H1 (cell line): ENCODE measurements at regions not wholly inside any gene's neighbourhood (a gene's known extent, or its start where the extent isn't known, plus 50 kb on each side); places are given as distances from the start of the nearest gene placed in this dataset.

Experiments used
- CTCF ChIA-PET: fragments of 300-600 bp; sonication (Branson Sonifier 250); formaldehyde crosslinking; loops from one replicate; lab custom pipeline; 2021; ENCODE audit not compliant: partially characterized antibody; lab: Charles Lee
- POLR2A ChIA-PET: fragments of 300-600 bp; sonication (Branson Sonifier 250); formaldehyde crosslinking; loops from one replicate; lab custom pipeline; 2021; ENCODE audit warnings: inconsistent platforms; ENCODE audit not compliant: partially characterized antibody; lab: Charles Lee
- DNase-seq, 2 experiments: peaks; one replicate each; pipeline versions ENCODE4 v3.0.0 to v3.0.0-alpha.2; 2010 to 2022; ENCODE audit warnings: low spot score in 2 of 2, low read depth in 1 of 2, mixed read lengths in 1 of 2
- FAIRE-seq: peaks from 2 replicates; lab custom pipeline; 2011; peaks lifted over from hg19 to GRCh38; lab: Jason Lieb, UNC
- H2AFZ ChIP-seq: 2 replicates; pipeline ENCODE4 v1.8.1; 2012; ENCODE audit warnings: low read length, inconsistent platforms
- H2AK5ac ChIP-seq: 2 replicates; pipeline ENCODE4 v1.6.1; 2013; ENCODE audit warnings: low read depth, low read length
- H2BK120ac ChIP-seq: replicated peaks from 2 replicates; pipeline ENCODE3; 2013; ENCODE audit warnings: low read depth, low read length, inconsistent platforms
- H2BK12ac ChIP-seq: 2 replicates; pipeline ENCODE4 v1.6.1; 2013; ENCODE audit warnings: low read depth, low read length
- H2BK15ac ChIP-seq: 2 replicates; pipeline ENCODE4 v1.6.1; 2013; ENCODE audit warnings: low read length
- H2BK20ac ChIP-seq: 2 replicates; pipeline ENCODE4 v1.6.1; 2013; ENCODE audit warnings: low read length
- H2BK5ac ChIP-seq: 2 replicates; pipeline ENCODE4 v1.6.1; 2013; ENCODE audit warnings: low read depth, low read length
- H3K14ac ChIP-seq: 2 replicates; pipeline ENCODE4 v1.6.1; 2013; ENCODE audit warnings: inconsistent platforms; ENCODE audit not compliant: insufficient read length
- H3K18ac ChIP-seq: 2 replicates; pipeline ENCODE4 v1.6.1; 2013; ENCODE audit warnings: low read length; ENCODE audit errors: extremely low read depth
- H3K23ac ChIP-seq: 2 replicates; pipeline ENCODE4 v1.6.1; 2013; ENCODE audit warnings: inconsistent platforms; ENCODE audit not compliant: insufficient read length
- H3K23me2 ChIP-seq: 2 replicates; pipeline ENCODE4 v1.6.1; 2013; ENCODE audit warnings: low read depth, low read length
- H3K27ac ChIP-seq: 2 replicates; pipeline ENCODE4 v1.6.1; 2011; ENCODE audit warnings: low read depth, low read length, inconsistent platforms
- H3K27me3 ChIP-seq, 4 experiments: replicated peaks in 1 of 4; 1 replicate in 1 of 4; 2 replicates in 3 of 4; pipeline versions ENCODE4 v1.6.1 to v1.8.1; 2011 to 2013; ENCODE audit warnings: low read length in 3 of 4, mild to moderate bottlenecking in 3 of 4, inconsistent platforms in 2 of 4, mixed read lengths in 2 of 4, moderate library complexity in 1 of 4; ENCODE audit not compliant: control insufficient read depth in 3 of 4, insufficient read depth in 3 of 4; ENCODE audit errors: extremely low read depth in 1 of 4
- H3K36me3 ChIP-seq, 4 experiments: 2 replicates each; pipeline versions ENCODE4 v1.6.1 to v1.8.1; 2011 to 2013; ENCODE audit warnings: mild to moderate bottlenecking in 4 of 4, low read length in 3 of 4, moderate library complexity in 2 of 4, control low read depth in 1 of 4, inconsistent platforms in 1 of 4; ENCODE audit not compliant: insufficient read depth in 4 of 4, control insufficient read depth in 2 of 4
- H3K4ac ChIP-seq: replicated peaks from 2 replicates; pipeline ENCODE3; 2013; ENCODE audit warnings: low read length, low read depth, mixed read lengths, inconsistent platforms; ENCODE audit not compliant: insufficient read length
- H3K4me1 ChIP-seq, 4 experiments: replicated peaks in 1 of 4; 1 replicate in 1 of 4; 2 replicates in 3 of 4; pipeline versions ENCODE4 v1.6.1 to v1.8.1; 2011 to 2013; ENCODE audit warnings: low read length in 3 of 4, inconsistent platforms in 2 of 4, mixed read lengths in 1 of 4; ENCODE audit not compliant: insufficient read depth in 4 of 4, control insufficient read depth in 3 of 4
- H3K4me2 ChIP-seq, 2 experiments: 2 replicates each; pipeline versions ENCODE4 v1.6.1 to v1.8.1; 2011 to 2013; ENCODE audit warnings: low read depth in 2 of 2, low read length in 2 of 2, control low read depth in 1 of 2, inconsistent platforms in 1 of 2, mild to moderate bottlenecking in 1 of 2; ENCODE audit not compliant: insufficient read depth in 1 of 2
- H3K4me3 ChIP-seq, 4 experiments: fragments of 200-600, 300-600 bp in 1 of 4; sonication (generic), shearing (Covaris generic), sonication (Bioruptor Twin) in 1 of 4; 2 replicates each; pipeline versions ENCODE4 v1.5.1 to v1.8.1; 2011 to 2016; ENCODE audit warnings: low read length in 4 of 4, low read depth in 3 of 4, control low read depth in 2 of 4, inconsistent platforms in 2 of 4, mild to moderate bottlenecking in 2 of 4, mixed read lengths in 1 of 4, moderate library complexity in 1 of 4; ENCODE audit not compliant: insufficient read depth in 2 of 4; ENCODE audit errors: extremely low read depth in 1 of 4
- H3K56ac ChIP-seq: replicated peaks from 2 replicates; pipeline ENCODE3; 2013; ENCODE audit warnings: low read depth, mild to moderate bottlenecking, mixed read lengths, low read length, inconsistent platforms; ENCODE audit not compliant: insufficient read length
- H3K79me1 ChIP-seq: 2 replicates; pipeline ENCODE4 v1.6.1; 2013; ENCODE audit warnings: low read depth, low read length, control low read depth
- H3K79me2 ChIP-seq, 2 experiments: 2 replicates each; pipeline versions ENCODE4 v1.6.1 to v1.8.1; 2012 to 2013; ENCODE audit warnings: low read length in 2 of 2, mild to moderate bottlenecking in 2 of 2, inconsistent platforms in 1 of 2; ENCODE audit not compliant: insufficient read depth in 2 of 2, control insufficient read depth in 1 of 2
- H3K9ac ChIP-seq, 4 experiments: replicated peaks in 1 of 4; 1 replicate in 1 of 4; 2 replicates in 3 of 4; pipeline versions ENCODE4 v1.6.1 to v1.8.1; 2011 to 2013; ENCODE audit warnings: low read depth in 3 of 4, low read length in 3 of 4, control low read depth in 2 of 4, mild to moderate bottlenecking in 2 of 4, moderate library complexity in 2 of 4, inconsistent platforms in 1 of 4; ENCODE audit errors: extremely low read depth in 1 of 4
- H3K9me3 ChIP-seq, 2 experiments: 2 replicates each; pipeline versions ENCODE4 v1.6.1 to v1.8.1; 2012 to 2013; ENCODE audit warnings: mild to moderate bottlenecking in 2 of 2, moderate library complexity in 2 of 2, control low read depth in 1 of 2, inconsistent platforms in 1 of 2, low read depth in 1 of 2, low read length in 1 of 2, mixed read lengths in 1 of 2; ENCODE audit not compliant: insufficient read depth in 2 of 2
- H4K20me1 ChIP-seq, 2 experiments: replicated peaks in 1 of 2; 2 replicates each; pipeline versions ENCODE3 to v1.8.1; 2011 to 2013; ENCODE audit warnings: inconsistent platforms in 2 of 2, low read length in 2 of 2, mild to moderate bottlenecking in 1 of 2; ENCODE audit not compliant: insufficient read depth in 2 of 2, control insufficient read depth in 1 of 2
- H4K5ac ChIP-seq: 2 replicates; pipeline ENCODE4 v1.6.1; 2013; ENCODE audit warnings: low read length, low read depth, mixed read lengths, inconsistent platforms; ENCODE audit not compliant: insufficient read length
- H4K8ac ChIP-seq: 2 replicates; pipeline ENCODE4 v1.8.0; 2013; ENCODE audit warnings: mild to moderate bottlenecking, moderate library complexity, low read length, inconsistent platforms; ENCODE audit not compliant: insufficient read depth; ENCODE audit errors: extremely low read depth
- H4K91ac ChIP-seq: replicated peaks from 2 replicates; pipeline ENCODE3; 2013; ENCODE audit warnings: low read length, mixed read lengths, inconsistent platforms; ENCODE audit not compliant: insufficient read length
- EP300 ChIP-seq, 2 experiments: IDR thresholded peaks; 1 replicate in 1 of 2; 2 replicates in 1 of 2; pipeline ENCODE4 v1.6.1; 2011 to 2012; ENCODE audit warnings: low read depth in 2 of 2, low read length in 2 of 2, mild to moderate bottlenecking in 2 of 2, borderline replicate concordance in 1 of 2, inconsistent platforms in 1 of 2, moderate library complexity in 1 of 2
- SP4 ChIP-seq: IDR thresholded peaks from 2 replicates; pipeline ENCODE4 v1.6.1; 2012; ENCODE audit warnings: low read length, inconsistent platforms
- WGBS, 2 experiments: shearing (Covaris generic) in 1 of 2; methylation state at CpG; one replicate each; pipeline versions ENCODE4 v1.1.6 to v1.1.7; 2013 to 2015; ENCODE audit warnings: low lambda C conversion rate in 2 of 2, mixed read lengths in 2 of 2, inconsistent platforms in 1 of 2, low coverage in 1 of 2, missing lambda C conversion rate in 1 of 2; ENCODE audit not compliant: insufficient replicate concordance in 2 of 2, insufficient coverage in 1 of 2, insufficient read length in 1 of 2; ENCODE audit errors: extremely low coverage in 1 of 2, missing lambda C conversion rate in 1 of 2; 5-methylcytosine and 5-hydroxymethylcytosine counted together

- no peak overlapping the region for H2BK20ac ChIP-seq
- DNase-seq, result no peak
- H3K14ac ChIP-seq, result no peak overlapping the region
- H2BK5ac ChIP-seq, result no peak overlapping the region
- H3K23ac ChIP-seq, result no peak overlapping the region
- H3K18ac ChIP-seq, result no peak overlapping the region
- no peak overlapping the region for H3K4me3 ChIP-seq
- no peak overlapping the region for H3K4ac ChIP-seq
- no peak for FAIRE-seq
- no peak overlapping the region for H2BK15ac ChIP-seq
- H4K91ac ChIP-seq, result no peak overlapping the region
- POLR2A ChIA-PET, result no interaction called here
- no peak overlapping the region for H3K56ac ChIP-seq
- no peak overlapping the region for H2BK120ac ChIP-seq
- no peak overlapping the region for H3K27ac ChIP-seq
- peaks cover 0 to 3% of the 10 kb centered on the region in 2 experiments; a peak in 2 of 4 replicates for H3K9me3 ChIP-seq
- H4K5ac ChIP-seq, result no peak overlapping the region
- CTCF ChIA-PET, result no interaction called here
- no peaks in the 10 kb centered on the region for H4K20me1 ChIP-seq
- H3K79me2 ChIP-seq, result no peaks in the 10 kb centered on the region
- no peak overlapping the region for H2AK5ac ChIP-seq
- no peak overlapping the region for H2AFZ ChIP-seq
- H4K8ac ChIP-seq, result no peak overlapping the region
- H3K23me2 ChIP-seq, result no peaks in the 10 kb centered on the region
- no peak for TF ChIP-seq EP300 (IDR thresholded peaks at IDR 0.05; ENCODE audit: borderline replicate concordance in 1 of 2, low read depth in 2 of 2, low read length in 2 of 2)
- no peak for TF ChIP-seq SP4
- no peaks in the 10 kb centered on the region for H3K79me1 ChIP-seq
- no peak overlapping the region for H3K4me2 ChIP-seq
- H3K9ac ChIP-seq, result no peak overlapping the region
- 0 out of 7 replicates have a peak, but pooled peaks cover 0 to 3% (median 0%) of the 10 kb centered on the region in 4 experiments for H3K4me1 ChIP-seq
- no peaks in the 10 kb centered on the region for H3K36me3 ChIP-seq
- H2BK12ac ChIP-seq, result no peak overlapping the region
- H3K27me3 ChIP-seq, result no peaks in the 10 kb centered on the region
- 91% methylated on average over 6 of the region's 6 CpGs; no CpG with 5 or more reads in 1 of the 2 experiments for WGBS, 2 experiments
Observed at GRCh38 chr1:230504310-230504709, 78.2 kb upstream of the PGBD5 start.
